Ovary (tissue), 7 donors: ENCODE measurements at regions not wholly inside any gene's neighbourhood (a gene's known extent, or its start where the extent isn't known, plus 50 kb on each side); places are given as distances from the start of the nearest gene placed in this dataset.

Experiments used
- DNase-seq, 5 donors: peaks; one replicate each; pipeline ENCODE4 v3.0.0-alpha.2; 2019 to 2020
- H3K27ac ChIP-seq, 2 donors: fragments of 200-600 bp; one replicate each; pipeline versions ENCODE4 v1.5.1 to v1.8.0; 2019 to 2022
- H3K27me3 ChIP-seq: fragments of 200-600 bp; one replicate; pipeline ENCODE4 v1.8.0; 2022
- H3K36me3 ChIP-seq: fragments of 200-600 bp; sonication (generic); one replicate; pipeline ENCODE4 v1.5.1; 2019
- H3K4me1 ChIP-seq: one replicate; pipeline ENCODE4 v1.8.1; 2013; ENCODE audit warnings: mild to moderate bottlenecking, moderate library complexity; ENCODE audit not compliant: insufficient read depth
- H3K4me3 ChIP-seq: fragments of 200-600 bp; sonication (generic); one replicate; pipeline ENCODE4 v1.5.1; 2017
- H3K9me3 ChIP-seq, 2 donors: fragments of 200-600 bp in 1 of 2; sonication (generic) in 1 of 2; one replicate each; pipeline versions ENCODE4 v1.5.1 to v1.8.1; 2013 to 2019; ENCODE audit warnings: mild to moderate bottlenecking in 1 of 2, moderate library complexity in 1 of 2
- CTCF ChIP-seq, 3 donors: fragments of 450-650 bp in 2 of 3; fragments of 200-600 bp in 1 of 3; IDR thresholded peaks; one replicate each; pipeline versions ENCODE4 v1.5.1 to v1.8.0; 2016 to 2022; ENCODE audit warnings: antibody characterized with exemption in 3 of 3, mild to moderate bottlenecking in 1 of 3
- EP300 ChIP-seq: sonication (generic); formaldehyde crosslinking; IDR thresholded peaks from one replicate; pipeline ENCODE4 v1.6.1; 2017; ENCODE audit warnings: antibody characterized with exemption
- POLR2A ChIP-seq: fragments of 450-650 bp; IDR thresholded peaks from one replicate; pipeline ENCODE4 v1.6.1; 2017; ENCODE audit warnings: antibody characterized with exemption, mild to moderate bottlenecking, moderate library complexity
- WGBS, 3 donors: extraction: QIAGEN DNeasy Blood & Tissue Kit in 1 of 3; methylation state at CpG; one replicate each; pipeline versions ENCODE4 v1.1.5 to v1.1.7; 2013 to 2017; 5-methylcytosine and 5-hydroxymethylcytosine counted together
- intact Hi-C, 4 donors: fragments of 100-400 bp; cut with DNase I; formaldehyde crosslinking; loops; one replicate each; pipeline versions ENCODE4 v1.11.0 to v1.15.1; 2022 to 2023
- donor health status: DM: no; HTN: no; CAD: no; lungs with moderate emphysema.
- donor health status: DM: no; HTN: no; CAD: no.
- donor health status: Bipolar disorder and iron deficiency.
- donor health status: DM: no; HTN: no; CAD: no.
- donor health status: DM: yes; HTN: yes; CAD: no.

- intact Hi-C loops = no loop called here
- Histone ChIP-seq H3K4me3 (no peak overlapping the region), H3K9me3 (no peaks in the 10 kb centered on the region), H3K4me1 (no peaks in the 10 kb centered on the region), H3K27me3 (no peaks in the 10 kb centered on the region), H3K36me3 (no peaks in the 10 kb centered on the region), H3K27ac (no peak overlapping the region)
- WGBS, 3 donors = 86 to 90% (median 90%) methylated on average over 1 of the region's 1 CpG
- DNase-seq = no peak
- TF ChIP-seq CTCF (IDR thresholded peaks at IDR 0.05) = no peak
These were observed 2045.3 kb downstream of the ARAP2 start for GRCh38 chr4:34198966-34199365.

DNA sequence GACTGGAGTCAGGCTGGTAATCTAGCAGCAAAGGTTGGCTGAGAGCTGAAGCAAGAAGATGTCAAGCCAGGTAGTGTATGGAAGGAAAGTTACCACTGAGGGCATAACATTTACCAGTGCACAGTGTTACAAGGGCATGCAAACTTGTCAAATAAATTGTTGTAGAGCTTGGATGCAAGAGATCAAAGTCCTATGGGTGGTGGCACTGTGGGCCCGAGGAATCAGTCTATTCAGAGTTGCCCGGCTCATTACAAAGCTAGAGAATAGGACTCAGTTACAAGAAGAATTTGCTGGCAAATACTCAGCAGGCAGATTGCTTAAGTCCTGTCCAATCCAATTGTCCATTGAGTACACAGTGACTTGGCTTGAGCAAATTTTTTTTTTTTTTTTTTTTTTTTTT is 2043.8 kb downstream of the ARAP2 start:
- Histone ChIP-seq H3K27me3 (no peaks in the 10 kb centered on the region), H3K9me3 (no peaks in the 10 kb centered on the region), H3K4me1 (no peaks in the 10 kb centered on the region), H3K36me3 (no peaks in the 10 kb centered on the region), H3K4me3 (no peak overlapping the region), H3K27ac (no peak overlapping the region)
- DNase-seq = no peak
- no peak for TF ChIP-seq EP300
- TF ChIP-seq CTCF (IDR thresholded peaks at IDR 0.05) = no peak
- TF ChIP-seq POLR2A = no peak
- intact Hi-C loops = no loop called here
- 94 to 95% (median 95%) methylated on average over 2 of the region's 2 CpGs for WGBS, 3 donors

GRCh38 chr4:34202154-34202553 is 2042.2 kb downstream of the ARAP2 start:
- H3K4me3 ChIP-seq = no peak overlapping the region
- no peaks in the 10 kb centered on the region for H3K4me1 ChIP-seq
- no peaks in the 10 kb centered on the region for H3K9me3 ChIP-seq
- no peaks in the 10 kb centered on the region for H3K27me3 ChIP-seq
- H3K36me3 ChIP-seq = no peaks in the 10 kb centered on the region
- TF ChIP-seq CTCF (IDR thresholded peaks at IDR 0.05) = no peak
- TF ChIP-seq POLR2A = no peak
- TF ChIP-seq EP300 = no peak
- no peak overlapping the region for H3K27ac ChIP-seq
- DNase-seq = no peak
- intact Hi-C loops = no loop called here

DNA sequence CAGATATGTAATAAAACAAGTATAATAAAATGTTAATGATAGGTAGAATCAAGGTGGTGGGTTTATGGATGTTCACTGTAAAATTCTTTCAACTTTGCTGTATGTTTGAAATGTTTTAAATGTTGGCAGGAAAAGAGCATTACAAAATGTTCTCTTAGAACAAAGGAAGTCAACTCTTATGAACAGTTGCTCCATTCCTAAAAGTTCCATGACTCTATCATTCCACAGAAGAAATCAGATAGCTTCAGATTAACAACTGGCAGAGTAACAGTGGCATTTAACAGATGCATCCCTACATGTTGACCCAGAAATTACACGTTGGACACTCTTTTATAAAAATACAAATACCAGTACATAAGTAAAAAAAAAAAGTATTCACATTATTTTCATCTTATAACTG is 2023.7 kb downstream of the ARAP2 start:
- Histone ChIP-seq H3K9me3 (no peaks in the 10 kb centered on the region), H3K4me1 (no peaks in the 10 kb centered on the region), H3K36me3 (no peaks in the 10 kb centered on the region), H3K27me3 (no peaks in the 10 kb centered on the region), H3K4me3 (no peak overlapping the region), H3K27ac (no peak overlapping the region)
- 57 to 75% (median 58%) methylated on average over 1 of the region's 1 CpG for WGBS, 3 donors
- no peak for DNase-seq
- intact Hi-C loops = no loop called here
- TF ChIP-seq CTCF (IDR thresholded peaks at IDR 0.05) = no peak
- no peak for TF ChIP-seq EP300
- TF ChIP-seq POLR2A = no peak

GRCh38 chr4:34221986-34222385 is 2022.3 kb downstream of the ARAP2 start:
- H3K27me3 ChIP-seq = no peaks in the 10 kb centered on the region
- DNase-seq = no peak
- no peak overlapping the region for H3K27ac ChIP-seq
- intact Hi-C loops = no loop called here
- TF ChIP-seq POLR2A (no peak), CTCF (IDR thresholded peaks at IDR 0.05) (no peak), EP300 (no peak)
- H3K9me3 ChIP-seq = no peaks in the 10 kb centered on the region
- no peaks in the 10 kb centered on the region for H3K36me3 ChIP-seq
- no peaks in the 10 kb centered on the region for H3K4me1 ChIP-seq
- H3K4me3 ChIP-seq = no peak overlapping the region
- 83 to 93% (median 83%) methylated on average over 1 of the region's 1 CpG for WGBS, 3 donors
